ENCODE measurements at regions not wholly inside any gene's neighbourhood (a gene's known extent, or its start where the extent isn't known, plus 50 kb on each side); places are given as distances from the start of the nearest gene placed in this dataset.
"Not testable (repeated sequence)": the region's sequence is repeated elsewhere in the genome, so short reads cannot be mapped to it uniquely, and the experiment has no call there.

- DNase-seq (ENCODE audit: low spot score): no peak
- intact Hi-C loops (cut with DNase I): no loop called here
Observed at GRCh38 chr9:21715408-21715807, 87.0 kb upstream of the MTAP start.

- DNase-seq (ENCODE audit: low spot score): no peak
- intact Hi-C loops (cut with DNase I): no loop called here
Observed at GRCh38 chr9:21720758-21721157, 81.7 kb upstream of the MTAP start.

GRCh38 chr9:21727411-21727810, 75.0 kb upstream of the MTAP start:
- not testable (repeated sequence) for DNase-seq (ENCODE audit: low spot score)
- intact Hi-C loops (cut with DNase I): loop anchor here in 1 of 2 donors (5.0 kb wide), 1 partner anchor 430 kb away; no protein-coding TSS in a partner anchor

- no peak for DNase-seq (ENCODE audit: low spot score)
- intact Hi-C loops (cut with DNase I): loop anchor here in 1 of 2 donors (5.0 kb wide), 1 partner anchor 429 kb away; no protein-coding TSS in a partner anchor
Observed at GRCh38 chr9:21728781-21729180, 73.7 kb upstream of the MTAP start.

GRCh38 chr9:21729648-21730047, 72.8 kb upstream of the MTAP start:
- DNase-seq (ENCODE audit: low spot score): no peak
- intact Hi-C loops (cut with DNase I): loop anchor here in 1 of 2 donors (5.0 kb wide), 1 partner anchor 428 kb away; no protein-coding TSS in a partner anchor

GRCh38 chr9:21730899-21731298, 71.5 kb upstream of the MTAP start:
- intact Hi-C loops (cut with DNase I): no loop called here
- DNase-seq (ENCODE audit: low spot score): no peak

GRCh38 chr9:21741151-21741550, 61.3 kb upstream of the MTAP start:
- intact Hi-C loops (cut with DNase I): no loop called here

GRCh38 chr9:21744320-21744719, 58.1 kb upstream of the MTAP start:
- intact Hi-C loops (cut with DNase I): no loop called here
- no peak for DNase-seq (ENCODE audit: low spot score)

More at GRCh38 chr9:21741151-21741550, 61.3 kb upstream of the MTAP start:
- no peak for DNase-seq (ENCODE audit: low spot score)

GRCh38 chr9:21744841-21745240, 57.6 kb upstream of the MTAP start:
- intact Hi-C loops (cut with DNase I): no loop called here
- no peak for DNase-seq (ENCODE audit: low spot score)

- DNase-seq (ENCODE audit: low spot score): no peak
- intact Hi-C loops (cut with DNase I): no loop called here
Observed at GRCh38 chr9:21746550-21746949, 55.9 kb upstream of the MTAP start.

GRCh38 chr9:21747175-21747574, 55.3 kb upstream of the MTAP start:
- intact Hi-C loops (cut with DNase I): no loop called here
- no peak for DNase-seq (ENCODE audit: low spot score)

- no peak for DNase-seq (ENCODE audit: low spot score)
- intact Hi-C loops (cut with DNase I): no loop called here
Observed at GRCh38 chr9:21750021-21750735, 52.3 kb upstream of the MTAP start.

GRCh38 chr9:21751998-21752397, 50.4 kb upstream of the MTAP start:
- intact Hi-C loops (cut with DNase I): no loop called here
- DNase-seq (ENCODE audit: low spot score): no peak
